HCT116 (cell line): ENCODE measurements at regions not wholly inside any gene's neighbourhood (a gene's known extent, or its start where the extent isn't known, plus 50 kb on each side); places are given as distances from the start of the nearest gene placed in this dataset.

Source experiments
- ATAC-seq: fragments of 200-7000 bp; cut with Tn5 transposase; 2 replicates; pipeline ENCODE4 v1.9.1; 2020; ENCODE audit warnings: mild to moderate bottlenecking, moderate library complexity
- BruUV-seq: library from RNA; stranded (reverse); fragments of 400-500 nt; replicated peaks from 2 replicates; lab custom pipeline; 2021; lab: Mats Ljungman, UMichigan
- CTCF ChIA-PET: fragments of 300-600 bp; sonication (Branson Sonifier 250); formaldehyde crosslinking; loops from one replicate; lab custom pipeline; 2021; ENCODE audit warnings: antibody characterized with exemption; lab: Charles Lee
- POLR2A ChIA-PET: fragments of 300-600, 350-600 bp; sonication (Branson Sonifier 250); formaldehyde crosslinking; loops from one replicate; lab custom pipeline; 2021; ENCODE audit warnings: antibody characterized with exemption; lab: Charles Lee
- RAD21 ChIA-PET, 2 experiments: fragments of 300-600 bp; sonication (Branson Sonifier 250); formaldehyde crosslinking; loops; one replicate each; lab custom pipeline; 2023; ENCODE audit warnings: low total read pairs in 2 of 2; ENCODE audit not compliant: uncharacterized antibody in 2 of 2, unreplicated experiment in 2 of 2, low non-redundant PET in 1 of 2; lab: Charles Lee
- DNase-seq: peaks from one replicate; pipeline ENCODE4 v3.0.0-alpha.2; 2010; ENCODE audit warnings: low read depth, low spot score
- H2AFZ ChIP-seq: fragments of 200-600 bp; shearing (Covaris generic), sonication (generic); 2 replicates; pipeline ENCODE4 v1.6.1; 2017; ENCODE audit warnings: low read depth, mixed run types, mixed read lengths, antibody characterized with exemption, low read length; ENCODE audit not compliant: poor library complexity, severe bottlenecking
- H3K27ac ChIP-seq: 2 replicates; pipeline ENCODE4 v1.5.1; 2012; ENCODE audit warnings: low read depth, low read length
- H3K27me3 ChIP-seq: fragments of 200-600 bp; sonication (generic); 2 replicates; pipeline ENCODE4 v1.6.1; 2016; ENCODE audit warnings: mixed run types, low read length, mixed read lengths; ENCODE audit not compliant: insufficient read depth
- H3K36me3 ChIP-seq, 2 experiments: fragments of 200-500 bp in 1 of 2; fragments of 200-600 bp in 1 of 2; sonication (Bioruptor generic) in 1 of 2; sonication (generic) in 1 of 2; 2 replicates each; pipeline versions ENCODE4 v1.5.1 to v1.6.1; 2014 to 2016; ENCODE audit warnings: low read length in 2 of 2, inconsistent platforms in 1 of 2, mixed read lengths in 1 of 2, mixed run types in 1 of 2; ENCODE audit not compliant: insufficient read depth in 2 of 2, control insufficient read depth in 1 of 2
- H3K4me1 ChIP-seq, 2 experiments: fragments of 200-600 bp in 1 of 2; sonication (generic) in 1 of 2; 2 replicates each; pipeline versions ENCODE4 v1.5.1 to v1.6.1; 2012 to 2017; ENCODE audit warnings: low read length in 2 of 2, inconsistent platforms in 1 of 2, mild to moderate bottlenecking in 1 of 2, mixed read lengths in 1 of 2, mixed run types in 1 of 2, moderate library complexity in 1 of 2; ENCODE audit not compliant: insufficient read depth in 2 of 2, control insufficient read depth in 1 of 2
- H3K4me2 ChIP-seq: fragments of 200-600 bp; sonication (generic); 2 replicates; pipeline ENCODE4 v1.6.1; 2017; ENCODE audit warnings: mixed run types, low read length, mixed read lengths
- H3K4me3 ChIP-seq, 2 experiments: fragments of 200-600 bp in 1 of 2; sonication (generic) in 1 of 2; replicated peaks in 1 of 2; 2 replicates each; pipeline ENCODE4 v1.5.1; 2011 to 2016; ENCODE audit warnings: low read length in 2 of 2, control low read depth in 1 of 2, low read depth in 1 of 2, mild to moderate bottlenecking in 1 of 2, mixed read lengths in 1 of 2, mixed run types in 1 of 2
- H3K79me2 ChIP-seq: fragments of 200-600 bp; sonication (generic); 2 replicates; pipeline ENCODE4 v1.6.1; 2017; ENCODE audit warnings: mild to moderate bottlenecking, mixed run types, low read length, moderate library complexity, mixed read lengths; ENCODE audit not compliant: insufficient read depth
- H3K9ac ChIP-seq: fragments of 200-600 bp; sonication (generic); 2 replicates; pipeline ENCODE4 v1.6.1; 2016; ENCODE audit warnings: low read length, mixed read lengths
- H3K9me2 ChIP-seq: fragments of 200-600 bp; sonication (generic), shearing (Covaris generic); 2 replicates; pipeline ENCODE4 v1.6.1; 2017; ENCODE audit warnings: mixed run types, mild to moderate bottlenecking, moderate library complexity; ENCODE audit not compliant: insufficient read depth
- H3K9me3 ChIP-seq, 2 experiments: fragments of 200-500 bp in 1 of 2; fragments of 200-600 bp in 1 of 2; sonication (Bioruptor generic) in 1 of 2; sonication (generic) in 1 of 2; 2 replicates each; pipeline ENCODE4 v1.6.1; 2014 to 2017; ENCODE audit warnings: low read length in 2 of 2, mixed read lengths in 2 of 2, inconsistent platforms in 1 of 2, low read depth in 1 of 2, mild to moderate bottlenecking in 1 of 2, mixed run types in 1 of 2, moderate library complexity in 1 of 2; ENCODE audit not compliant: control insufficient read depth in 1 of 2, insufficient read depth in 1 of 2
- H4K20me1 ChIP-seq: fragments of 200-600 bp; sonication (generic), shearing (Covaris generic); 2 replicates; pipeline ENCODE4 v1.6.1; 2017; ENCODE audit warnings: mixed run types, mild to moderate bottlenecking, moderate library complexity; ENCODE audit not compliant: insufficient read depth
- ATF3 ChIP-seq: IDR thresholded peaks from 2 replicates; pipeline ENCODE4 v1.6.1; 2012
- CBX3 ChIP-seq: IDR thresholded peaks from 2 replicates; pipeline ENCODE4 v1.6.1; 2012; ENCODE audit warnings: low read depth
- CEBPB ChIP-seq: IDR thresholded peaks from 2 replicates; pipeline ENCODE4 v1.6.1; 2012; ENCODE audit warnings: low read depth
- CTCF ChIP-seq, 3 experiments: fragments of 200-600 bp in 1 of 3; sonication (generic) in 1 of 3; IDR thresholded peaks in 2 of 3; conservative IDR thresholded peaks in 1 of 3; 2 replicates each; pipeline ENCODE4 v1.5.1; 2012 to 2017; ENCODE audit warnings: low read depth in 2 of 3, low read length in 2 of 3, antibody characterized with exemption in 1 of 3, borderline replicate concordance in 1 of 3, control low read depth in 1 of 3, mild to moderate bottlenecking in 1 of 3, mixed read lengths in 1 of 3, mixed run types in 1 of 3, moderate library complexity in 1 of 3; ENCODE audit not compliant: insufficient read depth in 1 of 3
- ELF1 ChIP-seq: IDR thresholded peaks from 2 replicates; pipeline ENCODE4 v1.6.1; 2012; ENCODE audit warnings: low read depth, borderline replicate concordance
- EZH2 ChIP-seq: fragments of 200-600 bp; sonication (generic); IDR thresholded peaks from 2 replicates; pipeline ENCODE4 v1.6.1; 2017; ENCODE audit warnings: antibody characterized with exemption, mixed run types
- EZH2phosphoT487 ChIP-seq: fragments of 200-600 bp; IDR thresholded peaks from 2 replicates; pipeline ENCODE4 v1.6.1; 2018; ENCODE audit warnings: antibody characterized with exemption, borderline replicate concordance
- FOSL1 ChIP-seq: IDR thresholded peaks from 2 replicates; pipeline ENCODE4 v1.6.1; 2012; ENCODE audit warnings: low read depth
- JUND ChIP-seq: IDR thresholded peaks from 2 replicates; pipeline ENCODE4 v1.6.1; 2012
- REST ChIP-seq: IDR thresholded peaks from 2 replicates; pipeline ENCODE4 v1.6.1; 2012; ENCODE audit warnings: low read depth
- SIN3A ChIP-seq: IDR thresholded peaks from 2 replicates; pipeline ENCODE4 v1.6.1; 2012; ENCODE audit warnings: low read depth
- SP1 ChIP-seq: IDR thresholded peaks from 2 replicates; pipeline ENCODE4 v1.6.1; 2012; ENCODE audit warnings: low read depth
- TCF7L2 ChIP-seq: IDR thresholded peaks from 2 replicates; pipeline ENCODE4 v1.7.0; 2011; ENCODE audit warnings: borderline replicate concordance, inconsistent platforms; ENCODE audit not compliant: insufficient read depth, insufficient read length; ENCODE audit errors: extremely low read depth
- ZBTB33 ChIP-seq: IDR thresholded peaks from 2 replicates; pipeline ENCODE4 v1.6.1; 2011; ENCODE audit warnings: mild to moderate bottlenecking, low read length, moderate library complexity; ENCODE audit not compliant: insufficient replicate concordance; ENCODE audit errors: extremely low read depth
- ZFX ChIP-seq: fragments of 450-650 bp; IDR thresholded peaks from 2 replicates; pipeline ENCODE4 v1.6.1; 2017
- ZNF274 ChIP-seq: fragments of 200-500 bp; sonication (Bioruptor generic); IDR thresholded peaks from 2 replicates; pipeline ENCODE4 v1.6.1; 2014; ENCODE audit warnings: mild to moderate bottlenecking, low read depth, low read length, inconsistent platforms
- intact Hi-C: fragments of 100-400 bp; cut with micrococcal nuclease; formaldehyde crosslinking; loops from 2 replicates; pipeline ENCODE4 v1.10.0; 2022

GRCh38 chr3:67302489-67302888 is 304.4 kb downstream of the KBTBD8 start:
- DNase-seq: no peak
- H3K79me2 ChIP-seq: no peaks in the 10 kb centered on the region
- CTCF ChIA-PET: no interaction called here
- no peak for TF ChIP-seq EZH2
- no peak for TF ChIP-seq ZFX
- TF ChIP-seq FOSL1: no peak
- no peak for TF ChIP-seq SP1
- no peak for TF ChIP-seq CBX3
- no peak for TF ChIP-seq ELF1
- no peak for TF ChIP-seq ZBTB33
- no peak for TF ChIP-seq TCF7L2
- TF ChIP-seq CTCF (IDR thresholded peaks at IDR 0.05 in 2 of 3, conservative IDR thresholded peaks at IDR 0.05 in 1 of 3; ENCODE audit: borderline replicate concordance in 1 of 3, insufficient read depth in 1 of 3, low read depth in 2 of 3, low read length in 2 of 3): no peak
- no peak for TF ChIP-seq ZNF274
- no peak for TF ChIP-seq EZH2phosphoT487
- no peak for TF ChIP-seq ATF3
- TF ChIP-seq CEBPB: no peak
- TF ChIP-seq REST: no peak
- TF ChIP-seq SIN3A: no peak
- TF ChIP-seq JUND: no peak
- TF ChIP-seq, all 23 proteins: peak for 0
- intact Hi-C loops: no loop called here
- Histone ChIP-seq H3K4me3 (no peak overlapping the region), H3K4me2 (no peak overlapping the region), H3K9ac (no peak overlapping the region), H3K9me2 (no peaks in the 10 kb centered on the region), H3K27ac (no peak overlapping the region), H3K4me1 (no peaks in the 10 kb centered on the region), H3K9me3 (no peaks in the 10 kb centered on the region), H3K36me3 (no peaks in the 10 kb centered on the region), H3K27me3 (peaks cover 9% of the 10 kb centered on the region; the same call in 1 of the 2 replicates), H2AFZ (no peak overlapping the region), H4K20me1 (no peaks in the 10 kb centered on the region)
- ChIA-PET POLR2A (no interaction called here), RAD21 (no interaction called here)
- ATAC-seq: no peak
- BruUV-seq: no TSS peak
